ENCODE measurements at regions not wholly inside any gene's neighbourhood (a gene's known extent, or its start where the extent isn't known, plus 50 kb on each side); places are given as distances from the start of the nearest gene placed in this dataset.
"Not testable (repeated sequence)": the region's sequence is repeated elsewhere in the genome, so short reads cannot be mapped to it uniquely, and the experiment has no call there.

DNA sequence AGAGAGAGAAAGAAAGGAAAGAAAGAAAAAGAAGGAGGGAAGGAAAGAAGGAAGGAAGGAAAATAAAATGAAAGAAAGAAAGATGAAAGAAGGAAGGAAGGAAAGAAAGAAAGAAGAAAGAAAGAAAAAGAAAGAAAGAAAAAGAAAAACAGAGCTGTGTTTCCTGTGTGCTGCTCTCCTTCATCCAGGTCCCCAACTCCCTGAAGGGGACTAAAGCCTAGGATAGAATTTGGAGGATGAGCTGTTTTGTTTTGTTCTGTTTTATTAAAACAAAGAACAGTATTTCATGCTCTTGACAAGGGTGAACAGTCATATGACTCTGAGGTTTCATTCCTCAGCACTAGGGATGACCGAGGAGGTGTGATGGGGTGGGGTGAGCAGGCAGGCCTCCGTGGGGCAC lies 164.8 kb upstream of the NDN start:
- DNase-seq = no peak

GRCh38 chr15:23853286-23853685 lies 166.2 kb upstream of the NDN start:
- DNase-seq = no peak

GRCh38 chr15:23854203-23854911 lies 167.3 kb upstream of the NDN start:
- no peak for DNase-seq

DNA sequence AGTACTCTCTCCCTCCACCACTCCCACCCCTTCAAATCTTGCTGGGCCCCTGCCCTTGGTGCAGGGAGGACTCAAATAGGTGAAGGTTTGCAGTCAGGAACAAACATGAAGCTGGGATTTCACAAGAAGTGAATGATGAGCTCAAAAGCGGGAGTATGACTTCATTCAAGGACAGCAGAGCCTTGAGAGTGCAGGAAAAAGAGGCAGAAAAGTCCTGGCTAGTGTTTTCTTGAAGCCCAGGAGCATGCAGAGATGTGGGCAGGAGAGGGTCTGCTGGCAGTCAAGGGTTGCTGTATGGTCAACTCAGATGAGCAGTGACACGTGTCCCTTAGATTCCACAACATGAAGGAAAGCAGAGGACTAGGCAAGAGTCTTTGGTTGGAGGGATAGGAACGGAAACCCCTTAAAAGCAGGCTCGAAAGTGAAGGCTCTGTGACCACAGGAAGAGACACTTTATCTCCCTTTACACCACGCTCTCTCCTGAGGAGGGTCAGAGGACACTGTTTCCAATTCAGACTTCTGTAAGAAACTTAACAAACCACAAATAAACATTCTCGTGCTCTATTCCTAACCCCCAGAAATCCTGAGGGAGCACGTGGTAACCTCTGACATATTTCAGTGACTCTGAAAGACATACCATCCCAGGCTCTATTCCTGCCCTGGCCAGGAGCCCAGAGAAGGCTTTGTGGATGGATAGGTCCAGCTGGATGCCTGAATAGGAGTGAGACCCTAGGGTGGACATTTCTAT lies 168.0 kb upstream of the NDN start:
- DNase-seq = no peak

GRCh38 chr15:23855947-23856346 lies 168.8 kb upstream of the NDN start:
- DNase-seq = no peak

DNA sequence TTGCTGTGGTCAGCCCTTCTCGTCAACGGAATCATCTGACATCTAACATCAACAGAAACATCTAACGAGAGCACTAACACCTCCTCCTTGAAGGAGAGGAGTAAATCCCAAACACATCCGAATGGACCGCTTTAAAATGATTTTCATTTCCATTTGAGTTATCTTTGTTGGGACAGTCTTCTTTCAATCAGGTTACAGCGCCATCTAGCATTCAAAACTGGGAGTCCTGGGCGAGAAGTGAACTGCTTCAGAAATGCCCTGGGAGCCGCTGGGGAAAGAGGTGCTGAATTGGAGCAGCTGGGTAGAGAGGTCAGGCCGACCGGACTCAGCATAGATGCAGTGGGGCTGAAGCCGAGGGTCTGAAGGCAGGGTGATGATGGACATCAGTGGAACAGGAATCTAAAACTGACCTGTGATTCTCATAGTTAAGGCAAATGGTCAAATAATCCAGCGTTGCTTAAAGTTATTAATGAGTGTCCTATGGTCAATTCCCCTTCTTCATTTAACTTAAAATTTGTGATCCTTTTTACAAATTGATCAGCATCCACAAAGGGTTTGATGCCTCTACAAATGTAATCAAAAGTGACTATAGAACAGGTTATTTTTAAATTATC lies 170.0 kb upstream of the NDN start:
- DNase-seq = peak; percentile 33

DNA sequence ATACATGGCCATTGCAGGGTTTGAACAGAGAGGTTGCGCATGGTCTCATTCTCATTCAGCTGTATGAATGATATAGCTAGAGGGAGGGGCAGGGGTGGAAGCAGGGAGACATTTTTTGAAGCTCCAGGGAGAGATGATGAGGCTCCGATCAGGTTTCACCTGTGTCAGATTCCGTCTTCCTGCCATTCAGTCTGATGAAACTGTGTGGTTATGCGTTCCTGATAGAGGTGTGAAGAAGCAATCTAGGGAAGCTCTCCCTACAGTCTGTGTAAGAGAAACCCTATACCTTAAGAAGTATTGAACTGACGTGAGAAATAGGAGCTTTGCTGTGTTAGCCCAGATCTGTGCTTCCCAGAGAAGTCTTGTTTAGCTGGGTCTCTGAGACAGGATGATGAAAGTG lies 171.9 kb upstream of the NDN start:
- no peak for DNase-seq

- no peak for DNase-seq
Observed at GRCh38 chr15:23860290-23861245, 173.5 kb upstream of the NDN start.

- no peak for DNase-seq
Observed at GRCh38 chr15:23866832-23867231, 179.7 kb upstream of the NDN start.

DNA sequence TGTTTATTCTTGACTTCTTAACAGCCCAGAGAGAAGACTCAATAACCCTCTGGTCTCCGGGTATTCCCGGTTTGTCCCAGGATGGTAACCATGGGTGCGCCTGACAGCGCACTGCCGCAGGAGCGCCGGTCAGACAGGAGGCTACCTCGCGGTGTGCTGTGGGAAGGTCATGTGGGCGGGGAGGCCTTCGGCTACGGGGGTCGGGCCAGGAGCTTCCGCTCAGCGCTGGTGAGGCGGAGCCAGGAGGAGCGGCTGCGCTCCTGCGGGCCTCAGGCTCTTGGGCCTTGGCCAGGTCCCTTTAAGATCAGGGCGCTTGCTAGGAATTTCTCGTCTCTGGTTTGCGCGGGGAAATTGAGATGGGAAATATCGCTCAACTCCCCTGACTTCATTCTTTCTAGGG lies 182.3 kb upstream of the NDN start:
- DNase-seq = no peak

DNA sequence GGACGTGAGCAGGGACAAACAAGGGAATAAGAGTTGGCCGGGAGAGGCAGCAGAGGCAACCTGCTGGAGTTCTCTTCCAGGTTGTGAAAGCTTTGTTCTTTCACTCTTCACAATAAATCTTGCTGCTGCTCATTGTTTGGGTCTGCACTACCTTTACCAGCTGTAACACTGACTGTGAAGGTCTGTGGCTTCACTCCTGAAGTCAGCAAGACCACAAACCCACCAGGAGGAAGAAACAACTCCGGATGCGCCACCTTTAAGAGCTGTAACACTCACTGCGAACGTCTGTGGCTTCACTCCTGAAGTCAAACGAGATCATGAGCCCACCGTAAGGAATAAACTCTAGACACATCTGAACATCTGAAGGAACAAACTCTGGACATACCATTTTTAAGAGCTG lies 186.5 kb upstream of the NDN start:
- not testable (repeated sequence) for DNase-seq

DNA sequence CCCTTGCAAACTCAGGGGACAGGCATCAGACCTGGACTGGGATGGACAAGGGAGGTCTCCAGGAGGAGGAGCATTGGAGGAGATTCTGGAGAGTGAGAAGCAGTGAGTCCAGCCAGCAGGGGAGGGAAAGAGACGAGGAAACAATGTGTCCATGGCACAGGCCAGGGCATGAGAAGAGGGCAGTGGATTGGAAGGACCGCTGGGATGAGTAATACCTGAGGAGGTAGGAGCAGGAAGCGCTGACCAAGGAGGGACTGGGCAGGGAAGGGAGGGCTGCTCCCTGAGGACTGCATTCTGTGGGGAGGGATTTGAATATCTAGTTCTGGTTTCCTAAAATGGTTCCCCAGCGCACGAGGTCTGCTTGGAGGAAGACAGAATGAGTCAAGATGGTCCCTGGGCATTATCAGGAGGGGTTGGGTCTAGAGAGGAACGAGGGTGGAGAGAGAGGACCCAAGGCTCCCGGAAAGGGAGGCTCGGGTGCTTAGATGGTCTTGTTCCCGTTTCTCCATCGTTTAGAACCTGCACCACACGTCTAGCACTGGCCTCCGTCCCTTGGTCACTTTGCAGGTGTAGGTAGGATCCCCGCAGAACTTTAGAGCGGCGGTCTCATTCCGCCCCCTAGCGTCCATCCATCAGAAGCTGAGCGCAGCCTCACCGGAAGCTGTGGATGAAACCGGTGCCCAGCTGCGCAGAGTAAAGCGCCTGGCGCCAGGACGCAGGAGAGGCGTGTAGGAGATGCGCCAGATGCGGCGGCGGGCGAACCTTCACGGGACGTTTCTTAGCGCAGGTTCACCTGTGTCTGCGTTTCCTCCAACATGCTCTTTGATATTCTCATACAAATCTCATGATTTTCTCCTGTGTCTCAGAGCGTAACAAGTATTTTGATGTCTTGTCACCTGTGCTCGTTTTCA lies 190.7 kb upstream of the NDN start:
- DNase-seq = peak; percentile 62

DNA sequence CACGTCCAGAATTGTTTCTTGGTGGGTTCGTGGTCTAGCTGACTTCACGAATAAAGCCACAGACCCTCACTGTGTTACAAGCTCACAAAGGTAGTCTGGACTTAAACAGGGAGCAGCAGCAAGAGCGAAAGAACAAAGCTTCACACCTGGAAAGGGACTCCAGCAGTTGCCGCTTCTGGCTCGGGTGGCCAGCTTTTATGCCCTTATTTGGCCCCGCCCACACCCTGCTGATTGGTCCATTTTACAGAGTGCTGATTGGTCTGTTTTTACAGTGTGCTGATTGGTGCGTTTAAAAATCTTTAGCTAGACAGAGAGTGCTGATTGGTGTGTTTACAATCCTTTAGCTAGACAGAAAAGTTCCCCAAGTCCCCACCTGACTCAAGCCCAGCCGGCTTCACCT lies 194.2 kb upstream of the NDN start:
- no peak for DNase-seq

- DNase-seq = no peak
Observed at GRCh38 chr15:23890218-23890617, 203.1 kb upstream of the NDN start.

DNA sequence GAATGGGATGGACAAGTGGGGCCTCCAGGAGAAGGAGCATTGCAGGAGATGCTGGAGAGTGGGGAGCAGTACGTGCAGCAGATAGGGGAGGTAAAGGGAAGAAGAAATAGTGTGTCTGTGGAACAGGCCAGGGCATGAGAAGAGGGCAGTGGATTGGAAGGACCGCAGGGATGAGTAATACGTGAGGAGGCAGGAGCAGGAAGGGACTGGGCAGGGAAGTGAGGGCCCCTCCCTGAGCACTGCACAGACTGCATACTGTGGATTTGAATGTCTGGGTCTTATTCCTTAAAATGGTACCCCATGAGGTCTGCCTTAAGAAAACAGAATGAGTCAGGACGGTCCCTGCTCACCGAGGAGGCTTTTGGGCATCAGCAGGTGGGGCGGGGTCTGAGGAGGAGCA lies 210.0 kb upstream of the NDN start:
- DNase-seq = no peak

GRCh38 chr15:23897531-23897930 lies 210.4 kb upstream of the NDN start:
- no peak for DNase-seq

- DNase-seq = no peak
Observed at GRCh38 chr15:23910030-23910429, 222.9 kb upstream of the NDN start.

- DNase-seq = no peak
Observed at GRCh38 chr15:23912191-23912590, 225.1 kb upstream of the NDN start.

DNA sequence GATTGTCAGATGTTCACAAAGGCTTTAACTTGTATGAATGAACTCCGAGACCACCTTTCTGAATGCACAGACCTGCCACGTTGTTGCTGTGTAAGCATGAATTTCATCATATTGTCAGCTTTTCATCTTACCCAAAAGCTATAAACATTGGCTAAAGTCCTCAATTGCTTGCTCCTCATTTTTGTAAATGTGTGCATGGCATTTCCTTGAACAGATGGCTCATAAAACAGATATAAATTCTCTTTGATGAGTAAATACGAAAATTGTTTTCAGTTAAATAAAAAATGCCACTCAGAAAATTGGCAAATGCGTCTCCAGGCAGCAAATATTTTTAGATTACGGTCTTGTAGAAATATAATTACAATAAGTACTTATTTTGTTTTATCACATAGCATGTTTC lies 226.0 kb upstream of the NDN start:
- no peak for DNase-seq

GRCh38 chr15:23913635-23914034 lies 226.5 kb upstream of the NDN start:
- DNase-seq = no peak

- DNase-seq = no peak
Observed at GRCh38 chr15:23924686-23925085, 237.6 kb upstream of the NDN start.

- no peak for DNase-seq
Observed at GRCh38 chr15:23954931-23955330, 267.8 kb upstream of the NDN start.

Measured in activated CD4-positive, alpha-beta T cell treated with anti-CD3 and anti-CD28 coated beads, Interleukin-10, Interleukin-2, amounts not matched to agents 100 ng/mL and 50 ng/mL, durations not matched to agents 16 hours and 8 hours (primary cell).